HTR-8/SVneo (cell line): ENCODE measurements at regions not wholly inside any gene's neighbourhood (a gene's known extent, or its start where the extent isn't known, plus 50 kb on each side); places are given as distances from the start of the nearest gene placed in this dataset.

Source experiments
- DNase-seq: peaks from one replicate; pipeline ENCODE4 v3.0.0; 2011; ENCODE audit warnings: low spot score, mixed read lengths; ENCODE audit not compliant: insufficient read length
- FAIRE-seq: peaks from 2 replicates; lab custom pipeline; 2011; peaks lifted over from hg19 to GRCh38; lab: Jason Lieb, UNC

GRCh38 chr11:109552376-109552775, 130.4 kb downstream of the C11orf87 start:
- FAIRE-seq: peak; percentile 83
- DNase-seq: no peak

- no peak for DNase-seq
- FAIRE-seq: no peak
Observed at GRCh38 chr11:109553284-109553683, 131.3 kb downstream of the C11orf87 start.

GRCh38 chr11:109554951-109555350, 133.0 kb downstream of the C11orf87 start:
- FAIRE-seq: no peak
- DNase-seq: no peak

GRCh38 chr11:109564241-109564640, 142.3 kb downstream of the C11orf87 start:
- DNase-seq: no peak
- no peak for FAIRE-seq

DNA sequence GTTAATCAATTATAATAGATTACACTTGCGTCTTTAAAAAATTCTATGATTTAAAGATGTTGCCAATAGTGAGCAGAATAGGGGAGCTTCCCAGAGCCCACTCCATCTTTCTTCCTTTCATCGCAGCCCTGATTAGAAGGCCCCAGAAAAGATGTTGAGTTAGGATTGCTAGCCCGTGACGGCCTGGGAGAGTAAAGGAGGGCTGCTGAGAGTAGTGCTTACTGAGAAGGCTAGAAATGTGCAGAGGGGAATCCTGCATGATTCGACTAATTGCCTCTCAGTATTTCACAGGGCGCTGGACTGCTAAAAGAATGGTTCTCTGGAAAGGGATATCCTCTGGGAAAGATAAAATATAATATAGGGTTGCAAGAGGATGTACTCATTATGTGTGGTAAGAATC, 160.5 kb downstream of the C11orf87 start:
- FAIRE-seq: no peak
- no peak for DNase-seq

- DNase-seq (no peak), FAIRE-seq (no peak)
Observed at GRCh38 chr11:109584001-109584972, 162.3 kb downstream of the C11orf87 start.

- FAIRE-seq: no peak
- DNase-seq: no peak
Observed at GRCh38 chr11:109586789-109587188, 164.8 kb downstream of the C11orf87 start.

GRCh38 chr11:109590782-109591181, 168.8 kb downstream of the C11orf87 start:
- FAIRE-seq: no peak
- DNase-seq: no peak

DNA sequence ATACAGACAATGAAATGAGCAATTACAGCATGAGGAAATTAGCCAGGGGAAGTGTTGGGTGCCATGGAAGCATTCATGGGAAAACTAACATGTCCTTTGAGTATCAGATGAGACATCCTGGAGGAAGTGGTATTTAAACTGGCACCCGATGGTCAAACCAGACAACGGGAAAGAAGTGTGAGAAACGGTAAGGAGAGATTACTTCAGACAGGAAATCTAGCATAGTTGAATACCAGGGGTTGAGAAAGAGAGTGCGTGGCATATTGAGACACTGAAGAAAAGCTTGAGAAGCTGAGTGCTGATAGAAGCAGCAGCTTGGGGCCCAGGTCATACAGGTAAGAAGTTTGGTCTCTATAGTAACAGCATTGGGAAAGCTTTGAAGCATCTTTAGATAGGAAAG, 175.3 kb downstream of the C11orf87 start:
- no peak for FAIRE-seq
- DNase-seq: no peak

GRCh38 chr11:109604481-109605400, 182.8 kb downstream of the C11orf87 start:
- FAIRE-seq (no peak), DNase-seq (no peak)

DNA sequence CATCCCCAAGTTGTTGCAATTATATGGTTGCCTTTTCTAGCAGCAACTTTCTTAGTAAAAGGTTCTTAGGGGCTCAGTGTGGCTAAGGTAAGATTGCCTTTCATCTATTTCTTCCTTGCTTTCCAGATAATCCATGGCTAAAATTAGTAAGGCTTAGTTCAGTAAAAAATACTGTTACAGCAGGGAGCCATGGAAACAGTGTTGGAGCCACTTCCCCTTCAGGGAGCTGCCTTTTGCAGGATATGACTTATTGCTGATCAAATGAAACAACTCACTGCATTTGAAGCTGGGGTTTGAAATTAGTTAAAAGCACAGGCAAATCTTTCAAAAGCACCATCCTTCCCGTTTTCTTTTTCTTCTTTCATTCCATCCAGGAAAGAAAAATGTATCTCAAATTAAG, 184.3 kb downstream of the C11orf87 start:
- FAIRE-seq (no peak), DNase-seq (no peak)

DNA sequence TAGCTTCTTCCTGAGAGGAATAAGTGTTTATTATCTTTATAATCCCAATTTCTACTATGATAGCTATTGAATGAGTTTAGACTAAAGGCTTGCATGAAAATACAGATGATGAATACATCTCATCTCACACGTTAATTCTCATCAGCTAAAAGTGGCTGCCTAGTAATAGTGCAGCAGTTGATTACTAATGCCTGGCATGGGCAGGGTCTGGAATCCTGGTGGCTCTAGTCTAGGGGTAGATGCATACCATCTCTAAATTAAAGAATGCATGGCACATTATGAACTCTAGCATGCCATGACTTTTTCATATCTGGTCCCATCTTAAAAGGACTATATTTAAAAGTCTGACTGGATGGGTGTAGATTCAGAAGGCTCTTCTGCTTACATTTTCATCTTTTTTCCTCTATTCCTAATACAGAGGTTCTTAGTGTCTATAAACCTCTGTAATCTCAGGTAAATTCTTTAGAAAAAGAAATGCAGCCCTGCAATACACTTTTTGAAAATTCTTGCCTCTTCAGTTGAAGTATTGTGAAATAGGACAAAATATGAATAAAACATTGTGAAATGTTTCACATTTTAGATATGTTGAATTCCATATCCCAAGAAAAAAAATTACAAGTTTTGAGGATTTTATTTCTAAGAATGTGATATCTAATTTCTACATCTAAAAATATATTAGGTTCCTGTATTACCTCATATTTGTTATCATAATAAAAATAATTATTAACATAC, 187.6 kb downstream of the C11orf87 start:
- DNase-seq (no peak), FAIRE-seq (no peak)

GRCh38 chr11:109612496-109612895, 190.5 kb downstream of the C11orf87 start:
- no peak for FAIRE-seq

GRCh38 chr11:109619498-109619897, 197.5 kb downstream of the C11orf87 start:
- FAIRE-seq (no peak), DNase-seq (no peak)

More at GRCh38 chr11:109612496-109612895, 190.5 kb downstream of the C11orf87 start:
- no peak for DNase-seq

GRCh38 chr11:109629734-109630133, 207.7 kb downstream of the C11orf87 start:
- FAIRE-seq (no peak), DNase-seq (no peak)

DNA sequence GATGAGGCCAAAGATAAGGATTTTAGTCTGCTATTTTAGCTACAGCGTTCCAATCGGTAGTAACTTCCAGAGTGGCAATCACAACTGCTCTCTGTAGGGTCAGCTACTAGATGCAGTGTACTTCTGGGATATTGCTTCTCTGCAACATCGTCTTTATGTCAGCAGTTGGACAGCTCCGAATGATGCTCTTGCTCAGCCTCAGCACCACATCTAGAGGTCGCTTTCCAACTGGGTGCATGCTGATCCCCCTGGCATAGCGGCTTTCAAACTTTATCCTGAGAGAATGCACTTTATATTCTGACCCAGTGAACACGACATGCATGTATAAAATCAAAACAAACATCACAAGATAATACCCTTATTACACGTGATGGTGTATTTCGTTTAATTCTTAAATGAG, 219.6 kb downstream of the C11orf87 start:
- FAIRE-seq: peak; percentile 48
- DNase-seq: peak; percentile 33

DNA sequence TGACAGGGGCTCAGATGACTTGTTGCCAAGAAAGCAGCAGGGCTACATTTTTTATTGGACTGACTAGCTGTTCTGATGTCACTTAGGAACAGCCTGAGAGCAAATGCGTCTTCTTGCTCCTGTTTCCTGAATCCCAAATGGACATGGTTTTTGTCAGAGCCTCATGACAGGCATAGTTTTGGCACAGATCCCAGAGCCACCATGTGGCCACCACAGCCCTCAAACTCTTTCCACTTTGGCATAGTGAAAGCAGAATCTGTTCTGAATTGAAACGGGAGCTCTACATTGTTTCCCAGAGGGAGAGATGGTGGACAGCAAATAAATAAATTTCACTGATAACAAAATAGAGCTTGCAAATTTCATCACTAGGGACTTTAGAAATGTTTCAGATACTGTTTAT, 222.2 kb downstream of the C11orf87 start:
- DNase-seq (no peak), FAIRE-seq (no peak)

DNA sequence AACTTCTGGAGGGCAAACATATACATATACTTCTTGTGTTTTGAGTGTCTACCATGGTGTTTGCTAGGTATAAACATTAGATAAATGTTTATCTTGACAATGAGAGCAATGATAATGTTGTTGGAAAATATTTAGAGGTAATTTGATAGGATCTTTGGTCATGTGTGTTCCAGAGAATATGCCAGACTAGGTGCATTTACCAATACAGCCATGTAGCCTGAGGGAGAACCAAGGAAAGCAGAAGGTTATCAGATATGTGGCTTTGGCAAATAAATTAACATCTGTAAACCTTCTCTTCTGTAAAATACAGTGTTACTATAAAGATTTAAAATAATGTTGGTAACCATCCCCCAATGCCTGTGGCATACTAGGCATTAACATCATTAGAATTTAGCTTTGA, 226.8 kb downstream of the C11orf87 start:
- no peak for FAIRE-seq

DNA sequence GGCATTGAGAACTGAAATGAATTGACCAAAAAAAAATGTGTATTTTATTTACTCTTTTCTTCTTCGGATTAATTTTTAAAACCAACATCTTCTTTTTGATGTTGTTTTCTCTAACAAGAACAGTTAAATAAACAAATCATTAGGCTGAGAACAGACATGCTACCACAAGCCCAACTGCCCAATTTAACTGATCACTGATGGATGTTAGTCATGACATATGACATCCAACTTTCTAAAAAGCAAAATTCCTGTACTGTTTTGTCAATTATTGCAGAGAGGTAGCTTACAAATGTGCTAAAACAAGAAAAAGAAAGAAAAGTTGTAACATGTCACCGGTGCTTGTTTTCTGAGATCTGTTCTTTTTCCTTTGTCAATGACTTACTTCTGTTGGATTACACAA, 232.1 kb downstream of the C11orf87 start:
- no peak for FAIRE-seq
- DNase-seq: no peak

More for the DNA sequence above, 226.8 kb downstream of the C11orf87 start:
- no peak for DNase-seq

- no peak for FAIRE-seq
- no peak for DNase-seq
Observed at GRCh38 chr11:109658190-109658589, 236.2 kb downstream of the C11orf87 start.
